Naive thymus-derived CD4-positive, alpha-beta T cell (primary cell): ENCODE measurements at regions not wholly inside any gene's neighbourhood (a gene's known extent, or its start where the extent isn't known, plus 50 kb on each side); places are given as distances from the start of the nearest gene placed in this dataset.

Experiments
- ATAC-seq: fragments of 150-1000 bp; cut with Tn5 transposase; 2 replicates; pipeline ENCODE4 v1.10.0; 2021; ENCODE audit warnings: mild to moderate bottlenecking, moderate library complexity
- CTCF ChIA-PET: fragments of 350-600 bp; sonication (Branson Sonifier 250); formaldehyde crosslinking; loops from one replicate; lab custom pipeline; 2021; ENCODE audit warnings: antibody characterized with exemption; lab: Charles Lee
- POLR2A ChIA-PET: fragments of 350-600 bp; sonication (Branson Sonifier 250); formaldehyde crosslinking; loops from one replicate; lab custom pipeline; 2021; ENCODE audit warnings: antibody characterized with exemption, inconsistent platforms; lab: Charles Lee
- DNase-seq, 9 donors: peaks; one replicate each; pipeline versions ENCODE4 v3.0.0 to v3.0.0-alpha.2; 2020 to 2022; ENCODE audit warnings: mixed read lengths in 1 of 9
- H3K27ac ChIP-seq: one replicate; pipeline ENCODE4 v1.7.0; 2013; ENCODE audit warnings: mild to moderate bottlenecking, low read depth, low read length, moderate library complexity
- H3K27me3 ChIP-seq, 2 donors: one replicate each; pipeline ENCODE4 v1.7.0; 2013; ENCODE audit warnings: low read length in 2 of 2, mild to moderate bottlenecking in 2 of 2, moderate library complexity in 2 of 2; ENCODE audit not compliant: control insufficient read depth in 2 of 2, insufficient read depth in 2 of 2
- H3K36me3 ChIP-seq, 3 experiments: 1 replicate in 2 of 3; 2 replicates in 1 of 3; pipeline ENCODE4 v1.7.0; 2013; ENCODE audit warnings: low read length in 3 of 3, mild to moderate bottlenecking in 3 of 3, moderate library complexity in 1 of 3; ENCODE audit not compliant: insufficient read depth in 3 of 3, control insufficient read depth in 2 of 3
- H3K4me1 ChIP-seq, 2 donors: one replicate each; pipeline ENCODE4 v1.7.0; 2013; ENCODE audit warnings: low read length in 2 of 2, mild to moderate bottlenecking in 2 of 2, moderate library complexity in 1 of 2; ENCODE audit not compliant: control insufficient read depth in 2 of 2, insufficient read depth in 2 of 2
- H3K4me3 ChIP-seq: 2 replicates; pipeline ENCODE4 v1.7.0; 2013; ENCODE audit warnings: mild to moderate bottlenecking, low read length
- H3K9me3 ChIP-seq, 3 experiments: 1 replicate in 2 of 3; 2 replicates in 1 of 3; pipeline ENCODE4 v1.7.0; 2013; ENCODE audit warnings: low read length in 3 of 3; ENCODE audit not compliant: control insufficient read depth in 2 of 3
- H3K27ac Mint-ChIP-seq, 9 donors: one replicate each; pipeline ENCODE4 v1.8.0; 2020 to 2022; ENCODE audit warnings: mixed read lengths in 9 of 9, mild to moderate bottlenecking in 8 of 9, moderate library complexity in 5 of 9, inconsistent platforms in 2 of 9
- H3K27me3 Mint-ChIP-seq, 5 donors: one replicate each; pipeline ENCODE4 v1.8.0; 2021 to 2022; ENCODE audit warnings: mixed read lengths in 5 of 5, mild to moderate bottlenecking in 1 of 5
- H3K36me3 Mint-ChIP-seq, 5 donors: one replicate each; pipeline ENCODE4 v1.8.0; 2020 to 2022; ENCODE audit warnings: mixed read lengths in 5 of 5, mild to moderate bottlenecking in 3 of 5, inconsistent platforms in 1 of 5
- H3K4me1 Mint-ChIP-seq, 7 donors: one replicate each; pipeline ENCODE4 v1.8.0; 2020 to 2022; ENCODE audit warnings: mixed read lengths in 7 of 7, mild to moderate bottlenecking in 3 of 7, inconsistent platforms in 1 of 7
- H3K4me3 Mint-ChIP-seq, 10 donors: one replicate each; pipeline ENCODE4 v1.8.0; 2020 to 2022; ENCODE audit warnings: mild to moderate bottlenecking in 10 of 10, mixed read lengths in 10 of 10, moderate library complexity in 6 of 10, inconsistent platforms in 2 of 10
- H3K9me3 Mint-ChIP-seq, 11 donors: one replicate each; pipeline ENCODE4 v1.8.0; 2020 to 2022; ENCODE audit warnings: mixed read lengths in 11 of 11, mild to moderate bottlenecking in 4 of 11, inconsistent platforms in 1 of 11, moderate library complexity in 1 of 11
- intact Hi-C, 2 donors: fragments of 100-400 bp; cut with micrococcal nuclease; formaldehyde crosslinking; loops; one replicate each; pipeline ENCODE4 v1.15.1; 2023

DNA sequence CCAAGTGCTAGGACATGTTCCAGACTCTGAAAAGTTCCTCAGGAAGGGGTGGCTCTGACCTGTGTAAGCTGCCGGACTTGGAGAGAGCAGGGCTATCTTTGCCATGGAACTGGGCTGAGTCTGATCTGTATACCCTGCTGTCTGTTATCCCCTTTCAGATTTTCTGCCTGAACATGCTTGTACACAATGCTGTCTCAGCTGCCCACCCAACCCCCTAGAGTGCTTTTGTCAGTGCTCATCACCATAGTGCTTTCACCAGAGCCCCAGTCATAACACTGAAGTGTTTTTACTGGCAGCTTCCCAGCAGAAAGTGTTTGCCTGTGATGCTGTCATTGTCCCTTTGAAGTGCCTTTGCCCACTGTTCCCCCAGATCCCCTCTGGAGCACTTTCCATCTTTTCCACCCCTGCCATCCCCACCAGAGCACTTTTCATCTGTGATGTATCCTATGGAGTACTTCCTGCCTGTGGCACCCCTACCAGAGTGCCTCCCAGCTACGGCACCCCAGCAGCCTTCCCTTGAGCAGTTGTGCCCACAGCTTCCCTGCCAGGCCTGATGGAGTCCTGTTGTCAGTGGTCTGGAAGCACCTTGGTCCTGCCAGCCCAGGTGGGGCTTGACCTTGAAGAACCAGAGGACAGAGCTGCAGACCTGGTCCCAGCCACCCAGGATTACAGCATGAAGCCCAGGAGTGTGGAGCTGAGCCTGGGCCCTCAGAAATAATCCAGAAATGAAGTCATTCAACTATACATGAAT, 397.7 kb downstream of the DIPK2A start:
- H3K9me3 Mint-ChIP-seq: peaks cover 9 to 50% (median 24%) of the 10 kb centered on the region in 11 donors

DNA sequence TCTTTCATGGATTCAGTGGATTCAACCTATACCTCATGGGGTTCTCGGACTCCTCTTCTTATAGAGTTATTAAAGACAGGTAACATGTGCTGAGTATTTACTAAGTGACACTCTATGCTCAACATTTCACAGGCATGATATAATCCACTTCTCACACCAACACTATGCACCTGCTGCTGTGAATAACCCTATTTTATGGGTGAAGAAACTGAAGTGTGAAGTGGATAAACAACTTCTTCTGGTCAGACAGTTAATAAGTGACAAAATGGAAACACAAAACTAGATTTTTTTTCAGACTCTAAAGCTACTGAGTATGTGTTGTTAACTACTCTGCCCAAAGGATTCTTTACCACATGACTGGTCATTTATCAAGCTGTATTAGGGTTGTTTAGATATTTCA, 403.5 kb downstream of the DIPK2A start:
- no peak overlapping the region for H3K27ac ChIP-seq
- H3K27me3 Mint-ChIP-seq: no peaks in the 10 kb centered on the region
- no peaks in the 10 kb centered on the region for H3K36me3 ChIP-seq
- POLR2A ChIA-PET: no interaction called here
- no peak overlapping the region for H3K4me3 ChIP-seq
- CTCF ChIA-PET: no interaction called here
- no peak overlapping the region for H3K4me3 Mint-ChIP-seq
- no peaks in the 10 kb centered on the region for H3K9me3 ChIP-seq
- no peaks in the 10 kb centered on the region for H3K27me3 ChIP-seq
- no peak for ATAC-seq
- no peaks in the 10 kb centered on the region for H3K4me1 Mint-ChIP-seq
- intact Hi-C loops: no loop called here
- DNase-seq: no peak
- H3K4me1 ChIP-seq: no peaks in the 10 kb centered on the region
- no peak overlapping the region for H3K27ac Mint-ChIP-seq
- no peaks in the 10 kb centered on the region for H3K36me3 Mint-ChIP-seq
- peaks cover 0 to 39% (median 10%) of the 10 kb centered on the region in 11 donors for H3K9me3 Mint-ChIP-seq

More for the DNA sequence above, 397.7 kb downstream of the DIPK2A start:
- Mint-ChIP-seq H3K27ac (no peak overlapping the region), H3K27me3 (peaks cover 0 to 6% (median 0%) of the 10 kb centered on the region in 5 donors), H3K36me3 (peaks cover 0 to 13% (median 0%) of the 10 kb centered on the region in 5 donors), H3K4me1 (no peaks in the 10 kb centered on the region), H3K4me3 (no peak overlapping the region)
- no peaks in the 10 kb centered on the region for H3K4me1 ChIP-seq
- intact Hi-C loops: no loop called here
- CTCF ChIA-PET: no interaction called here
- POLR2A ChIA-PET: no interaction called here
- ATAC-seq (no peak), DNase-seq (no peak)
- H3K36me3 ChIP-seq: no peaks in the 10 kb centered on the region
- no peaks in the 10 kb centered on the region for H3K9me3 ChIP-seq
- no peak overlapping the region for H3K27ac ChIP-seq
- H3K27me3 ChIP-seq: no peaks in the 10 kb centered on the region
- H3K4me3 ChIP-seq: no peak overlapping the region

DNA sequence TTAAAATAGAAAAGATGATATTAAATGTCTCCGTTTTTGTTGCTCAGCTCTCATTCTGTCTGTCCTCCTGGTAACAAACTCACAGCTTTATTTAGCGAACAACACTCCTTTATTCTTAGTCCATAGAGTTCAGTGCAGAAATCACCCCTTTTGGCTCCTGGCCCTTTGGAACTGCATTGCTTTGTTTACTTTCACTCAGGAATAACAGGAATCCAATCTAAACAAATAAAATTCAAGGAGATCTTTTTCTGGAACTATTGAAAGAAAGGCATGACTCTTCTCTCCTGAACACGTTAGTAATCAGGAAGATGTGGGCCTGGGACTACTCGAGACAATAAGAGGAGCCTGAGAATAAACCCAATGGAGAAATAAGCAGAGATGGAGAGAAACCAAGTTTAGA, 409.2 kb downstream of the DIPK2A start:
- Mint-ChIP-seq H3K27ac (no peak overlapping the region), H3K36me3 (no peaks in the 10 kb centered on the region), H3K9me3 (peaks cover 0 to 12% (median 0%) of the 10 kb centered on the region in 11 donors), H3K4me1 (no peaks in the 10 kb centered on the region), H3K27me3 (no peaks in the 10 kb centered on the region), H3K4me3 (no peak overlapping the region)
- Histone ChIP-seq H3K27me3 (no peaks in the 10 kb centered on the region), H3K27ac (no peak overlapping the region), H3K4me3 (no peak overlapping the region), H3K9me3 (no peaks in the 10 kb centered on the region), H3K4me1 (no peaks in the 10 kb centered on the region), H3K36me3 (no peaks in the 10 kb centered on the region)
- intact Hi-C loops: no loop called here
- no peak for DNase-seq
- ATAC-seq: no peak
- ChIA-PET POLR2A (no interaction called here), CTCF (no interaction called here)

DNA sequence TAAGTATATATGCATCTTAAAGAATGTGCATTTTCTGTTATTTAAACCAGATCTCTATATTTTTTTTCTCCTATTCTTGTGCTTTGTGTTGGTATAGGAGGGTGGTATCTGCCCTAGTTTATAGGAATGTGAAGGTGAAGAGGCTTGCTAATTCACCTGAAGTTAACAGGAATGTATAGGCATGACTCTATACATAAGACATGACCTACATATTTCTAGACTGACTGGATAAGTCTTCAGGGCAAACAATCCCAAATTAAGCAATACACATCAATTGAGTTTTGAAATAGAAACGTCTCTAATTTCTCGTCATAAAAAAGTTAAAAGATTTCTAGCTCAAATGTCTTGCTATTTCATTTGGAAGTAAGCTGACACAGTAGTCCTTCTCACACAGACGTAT, 410.0 kb downstream of the DIPK2A start:
- Histone ChIP-seq H3K36me3 (no peaks in the 10 kb centered on the region), H3K4me3 (no peak overlapping the region), H3K27ac (no peak overlapping the region), H3K27me3 (no peaks in the 10 kb centered on the region), H3K4me1 (no peaks in the 10 kb centered on the region), H3K9me3 (no peaks in the 10 kb centered on the region)
- no peak overlapping the region for H3K27ac Mint-ChIP-seq
- intact Hi-C loops: no loop called here
- no peaks in the 10 kb centered on the region for H3K36me3 Mint-ChIP-seq
- ChIA-PET CTCF (no interaction called here), POLR2A (interaction anchor here (0.6 kb wide), 1 partner anchor 19 kb away, joined by 5 read pairs; no protein-coding TSS in a partner anchor)
- H3K4me1 Mint-ChIP-seq: no peaks in the 10 kb centered on the region
- DNase-seq (no peak), ATAC-seq (no peak)
- no peak overlapping the region for H3K4me3 Mint-ChIP-seq
- H3K9me3 Mint-ChIP-seq: peaks cover 0 to 12% (median 0%) of the 10 kb centered on the region in 11 donors
- H3K27me3 Mint-ChIP-seq: no peaks in the 10 kb centered on the region

DNA sequence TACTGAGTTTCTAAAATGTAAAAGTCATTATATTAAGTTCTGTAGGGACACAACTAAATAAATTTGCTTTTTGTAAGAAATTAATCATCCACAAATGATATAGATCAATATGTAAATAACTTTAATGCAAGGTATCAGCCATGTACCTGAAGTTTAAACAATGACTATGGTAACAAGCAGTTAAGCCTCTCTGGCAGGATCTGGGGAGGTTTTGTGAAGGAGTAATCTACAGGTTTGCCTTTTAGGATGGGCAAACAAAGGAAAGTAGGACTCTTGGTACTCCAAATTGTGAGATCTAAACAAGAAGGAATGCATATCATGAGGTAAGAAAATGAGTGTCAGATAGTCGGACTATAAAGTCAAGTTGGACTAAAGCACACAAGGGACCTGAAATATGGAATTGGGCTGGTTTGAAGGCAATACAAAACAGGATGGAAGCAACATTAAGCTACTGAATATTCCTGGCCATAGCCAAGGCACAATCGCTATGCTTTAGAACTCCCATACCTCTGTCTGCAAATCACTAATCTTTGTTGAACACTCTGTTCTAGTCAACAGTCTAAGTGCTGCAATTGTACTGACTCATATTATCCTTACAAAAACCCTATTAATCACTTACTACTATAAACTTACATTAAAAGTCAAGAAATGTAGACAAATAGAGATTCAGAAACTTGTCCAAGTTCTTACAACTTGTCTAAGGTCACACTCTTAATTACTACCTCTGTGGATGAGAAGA, 412.8 kb downstream of the DIPK2A start:
- intact Hi-C loops: no loop called here
- ATAC-seq: no peak
- H3K4me3 Mint-ChIP-seq: no peak overlapping the region
- POLR2A ChIA-PET: no interaction called here
- Histone ChIP-seq H3K27ac (no peak overlapping the region), H3K36me3 (no peaks in the 10 kb centered on the region), H3K27me3 (no peaks in the 10 kb centered on the region), H3K9me3 (no peaks in the 10 kb centered on the region), H3K4me3 (no peak overlapping the region), H3K4me1 (no peaks in the 10 kb centered on the region)
- DNase-seq: no peak
- H3K36me3 Mint-ChIP-seq: no peaks in the 10 kb centered on the region
- CTCF ChIA-PET: no interaction called here
- H3K9me3 Mint-ChIP-seq: peaks cover 0 to 4% (median 0%) of the 10 kb centered on the region in 11 donors
- H3K4me1 Mint-ChIP-seq: no peaks in the 10 kb centered on the region
- H3K27me3 Mint-ChIP-seq: no peaks in the 10 kb centered on the region
- no peak overlapping the region for H3K27ac Mint-ChIP-seq

DNA sequence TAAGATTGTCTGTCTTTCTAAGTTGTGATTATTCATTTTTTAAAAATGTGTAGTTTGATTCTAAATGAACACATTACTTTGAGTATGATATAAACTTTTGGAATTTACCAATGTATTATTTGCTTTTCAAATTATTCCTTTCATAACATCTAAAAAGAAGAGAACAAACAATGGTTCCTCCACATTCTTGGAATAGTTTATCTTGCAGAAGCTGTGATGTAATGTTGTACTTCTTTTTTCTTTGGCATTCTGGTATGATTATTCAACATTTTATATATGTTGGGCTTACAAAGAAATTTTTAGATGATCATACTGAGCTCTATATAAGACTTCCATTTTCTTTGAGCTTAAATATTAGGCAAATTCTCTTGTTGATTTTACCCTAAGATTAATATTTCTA, 419.2 kb downstream of the DIPK2A start:
- no peaks in the 10 kb centered on the region for H3K36me3 Mint-ChIP-seq
- peaks cover 0 to 4% (median 0%) of the 10 kb centered on the region in 11 donors for H3K9me3 Mint-ChIP-seq
- Histone ChIP-seq H3K36me3 (no peaks in the 10 kb centered on the region), H3K4me3 (no peak overlapping the region), H3K27me3 (no peaks in the 10 kb centered on the region), H3K4me1 (no peaks in the 10 kb centered on the region), H3K27ac (no peak overlapping the region), H3K9me3 (no peaks in the 10 kb centered on the region)
- ChIA-PET POLR2A (no interaction called here), CTCF (no interaction called here)
- peaks cover 0 to 6% (median 0%) of the 10 kb centered on the region in 5 donors for H3K27me3 Mint-ChIP-seq
- no peak overlapping the region for H3K27ac Mint-ChIP-seq
- DNase-seq: no peak
- ATAC-seq: no peak
- no peaks in the 10 kb centered on the region for H3K4me1 Mint-ChIP-seq
- intact Hi-C loops: no loop called here
- no peak overlapping the region for H3K4me3 Mint-ChIP-seq
